ENCODE measurements at regions not wholly inside any gene's neighbourhood (a gene's known extent, or its start where the extent isn't known, plus 50 kb on each side); places are given as distances from the start of the nearest gene placed in this dataset.
A peak's percentile ranks its signal among the peaks of the same experiment; 100 is the strongest.
"Not testable (repeated sequence)": the region's sequence is repeated elsewhere in the genome, so short reads cannot be mapped to it uniquely, and the experiment has no call there.

DNA sequence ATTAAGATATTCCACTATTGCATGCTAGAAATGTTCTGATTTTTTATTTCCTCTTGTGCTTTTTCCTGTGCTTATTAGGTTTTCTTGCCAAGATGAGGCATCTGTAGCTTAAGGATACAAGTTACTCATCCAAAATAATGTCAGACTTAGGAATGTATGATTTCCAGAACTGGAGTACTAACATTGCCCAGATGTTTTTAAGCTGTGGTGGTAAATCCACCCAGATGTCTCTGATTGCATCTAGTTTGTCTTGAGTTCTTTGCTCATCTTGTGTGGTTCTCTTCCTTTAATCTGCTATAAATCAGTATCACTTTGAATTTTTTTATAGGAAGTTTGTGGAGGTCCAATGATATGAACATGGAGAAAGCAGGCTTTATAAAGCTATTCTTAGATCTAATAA lies 337.5 kb upstream of the ZNF608 start:
- DNase-seq (ENCODE audit: low read depth): peak; percentile 51

DNA sequence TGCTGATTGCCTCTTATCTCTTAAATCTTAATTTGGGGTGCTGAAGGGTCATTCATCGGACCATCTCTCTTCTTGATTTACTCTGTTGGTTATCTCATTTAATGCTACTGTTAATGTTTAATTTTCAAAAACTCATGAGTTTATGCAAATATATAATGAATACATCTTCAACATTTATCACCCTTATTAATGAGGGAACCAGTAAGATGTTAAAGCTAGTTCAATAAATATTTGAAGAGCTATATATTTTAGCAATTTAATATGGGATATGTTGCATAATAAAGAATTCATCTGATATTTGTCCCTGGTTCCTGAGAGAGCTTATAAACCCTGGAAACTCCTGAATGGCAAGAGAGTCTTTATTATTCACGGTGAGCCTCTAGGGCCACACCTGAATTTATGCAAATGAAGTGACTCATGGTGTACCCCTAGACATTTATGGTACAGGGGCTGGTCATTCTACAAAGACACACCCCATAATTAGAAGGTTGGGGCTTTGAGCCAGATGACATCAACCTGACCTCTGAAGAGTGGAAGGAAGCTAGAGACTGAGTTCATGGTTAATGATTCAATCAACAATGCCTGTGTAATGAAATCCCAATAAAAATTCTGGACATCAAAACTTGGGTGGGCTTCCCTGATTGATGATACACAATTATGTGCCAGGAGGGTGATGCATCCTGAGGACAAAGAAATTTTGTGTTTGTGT lies 339.5 kb upstream of the ZNF608 start:
- no peak for DNase-seq (ENCODE audit: low read depth)

DNA sequence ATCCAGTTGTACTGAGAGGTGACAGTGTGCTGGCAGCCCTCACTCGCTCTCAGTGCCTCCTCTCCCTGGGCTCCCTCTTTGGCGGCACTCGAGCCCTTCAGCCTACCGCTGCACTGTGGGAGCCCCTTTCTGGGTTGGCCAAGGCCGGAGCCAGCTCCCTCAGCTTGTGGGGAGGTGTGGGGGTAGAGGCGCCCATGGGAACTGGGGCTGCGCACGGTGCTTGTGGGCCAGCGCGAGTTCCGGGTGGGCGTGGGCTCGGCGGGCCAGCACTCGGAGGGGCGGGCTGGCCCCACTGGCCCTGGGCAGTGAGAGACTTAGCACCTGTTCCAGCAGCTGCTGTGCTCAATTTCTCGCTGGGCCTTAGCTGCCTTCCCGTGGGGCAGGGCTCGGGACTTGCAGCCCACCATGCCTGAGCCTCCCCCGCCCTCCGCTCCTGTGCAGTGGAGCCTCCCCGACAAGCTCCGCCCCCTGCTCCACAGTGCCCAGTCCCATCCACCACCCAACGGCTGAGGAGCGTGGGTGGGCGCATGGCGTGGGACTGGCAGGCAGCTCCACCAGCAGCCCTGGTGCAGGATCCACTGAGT lies 342.2 kb upstream of the ZNF608 start:
- no peak for DNase-seq (ENCODE audit: low read depth)

DNA sequence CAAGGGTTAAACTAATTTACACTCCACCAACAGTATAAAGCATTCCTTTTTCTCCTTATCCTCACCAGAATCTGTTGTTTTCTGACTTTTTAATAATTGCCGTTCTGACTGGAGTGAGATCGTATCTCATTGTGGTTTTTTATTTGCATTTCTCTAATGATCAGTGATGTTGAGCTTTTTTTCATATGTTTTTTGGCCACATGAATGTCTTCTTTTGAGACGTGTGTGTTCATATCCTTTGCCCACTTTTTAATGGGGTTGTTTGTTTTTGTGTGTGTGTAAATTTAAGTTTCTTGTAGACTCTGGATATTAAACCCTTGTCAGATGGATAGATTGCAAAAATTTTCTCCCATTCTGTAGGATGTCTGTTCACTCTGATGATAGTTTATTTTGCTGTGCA lies 345.7 kb upstream of the ZNF608 start:
- not testable (repeated sequence) for DNase-seq (ENCODE audit: low read depth)

DNA sequence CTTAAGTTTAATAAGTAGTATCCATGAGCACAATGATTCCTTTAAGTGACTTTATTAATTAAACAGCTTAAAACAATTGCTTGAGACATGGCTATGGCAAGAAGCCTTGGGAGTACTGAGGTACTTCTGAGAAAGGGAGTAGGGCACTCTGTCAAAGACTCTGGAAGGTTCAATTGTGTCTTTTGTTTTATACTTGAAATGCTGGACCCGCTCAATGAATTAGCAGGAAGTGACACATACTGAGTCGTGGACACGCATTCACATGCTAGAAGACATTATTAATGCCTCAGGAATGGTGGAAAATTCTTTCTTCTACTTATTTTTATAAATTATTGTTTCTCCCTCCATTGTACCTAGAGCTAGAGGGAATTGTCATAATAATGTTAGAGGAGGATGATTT lies 347.3 kb upstream of the ZNF608 start:
- peak; percentile 58 for DNase-seq (ENCODE audit: low read depth)

DNA sequence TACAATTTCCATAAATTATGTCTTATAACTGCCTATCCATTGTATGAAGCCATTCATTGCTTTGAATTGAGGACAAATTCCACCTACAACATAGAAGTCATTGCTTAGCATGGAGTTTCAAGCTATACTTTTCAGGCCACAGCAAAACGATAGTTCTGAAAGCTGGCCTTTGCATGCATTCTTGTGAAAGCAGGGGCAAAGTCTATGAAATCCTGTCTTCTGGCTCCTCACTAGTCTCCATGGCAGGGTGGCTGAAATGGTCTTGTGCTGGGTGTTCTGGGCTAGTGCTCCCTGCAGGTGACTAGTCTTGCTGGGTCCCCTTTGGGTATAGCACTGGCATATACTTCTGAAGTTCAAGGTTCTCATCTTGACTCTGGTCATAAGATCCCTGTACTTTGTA lies 353.9 kb upstream of the ZNF608 start:
- no peak for DNase-seq (ENCODE audit: low read depth)

DNA sequence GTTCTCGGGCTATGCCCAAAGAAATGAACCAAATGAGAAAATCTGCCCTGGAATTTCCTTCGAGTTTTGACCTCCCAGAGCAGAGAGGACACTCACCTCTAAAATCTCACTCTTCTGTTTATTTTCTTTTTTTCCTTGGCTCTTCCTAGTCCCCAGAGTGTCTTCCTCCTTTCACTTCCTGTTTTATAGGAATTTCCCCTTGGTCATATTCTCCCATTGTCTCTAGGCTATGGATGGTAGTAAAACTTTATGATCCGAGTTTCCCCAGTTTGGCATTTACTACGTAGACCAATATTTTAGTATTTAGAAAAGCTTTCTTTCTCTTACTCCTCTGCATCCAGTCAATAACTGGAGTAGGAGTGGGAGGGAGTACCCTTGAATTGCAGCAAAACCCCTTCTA lies 354.5 kb upstream of the ZNF608 start:
- no peak for DNase-seq (ENCODE audit: low read depth)

DNA sequence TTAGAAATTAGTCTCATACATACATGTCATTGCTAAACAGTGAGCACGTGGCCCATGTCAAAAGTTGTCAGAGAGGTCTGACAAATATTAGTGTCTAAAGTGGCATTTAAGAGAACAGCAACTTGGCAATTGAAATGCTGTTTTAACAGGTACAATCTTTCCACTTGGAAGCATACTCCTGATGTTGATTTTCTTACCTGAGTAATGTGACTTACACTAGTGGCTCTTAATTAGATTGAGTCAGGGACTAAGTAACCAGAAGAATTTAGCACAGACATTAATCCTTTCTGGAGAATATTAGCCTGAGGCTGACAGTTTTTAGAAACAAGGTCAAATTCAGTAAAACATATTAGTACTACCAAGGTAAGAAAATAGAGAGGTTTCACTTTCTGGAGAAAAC lies 357.0 kb upstream of the ZNF608 start:
- no peak for DNase-seq (ENCODE audit: low read depth)

DNA sequence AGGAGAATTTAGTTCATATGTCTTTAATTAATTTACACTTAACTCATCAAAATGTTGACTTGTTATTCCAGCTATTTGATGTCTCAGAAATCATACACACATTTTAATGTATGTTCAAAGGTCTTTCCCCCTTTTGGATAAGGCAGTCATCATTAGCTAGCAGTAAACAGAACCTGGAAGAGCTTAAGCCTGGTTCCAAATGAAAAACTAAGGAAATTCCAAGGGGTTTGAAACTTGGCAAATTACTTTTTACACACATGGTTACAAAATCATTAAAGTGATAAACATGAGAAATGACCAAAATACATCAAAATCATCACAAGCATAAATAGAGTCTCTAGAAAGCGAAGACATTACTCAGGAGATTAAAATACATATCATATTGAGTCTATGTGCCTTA lies 359.8 kb upstream of the ZNF608 start:
- no peak for DNase-seq (ENCODE audit: low read depth)

DNA sequence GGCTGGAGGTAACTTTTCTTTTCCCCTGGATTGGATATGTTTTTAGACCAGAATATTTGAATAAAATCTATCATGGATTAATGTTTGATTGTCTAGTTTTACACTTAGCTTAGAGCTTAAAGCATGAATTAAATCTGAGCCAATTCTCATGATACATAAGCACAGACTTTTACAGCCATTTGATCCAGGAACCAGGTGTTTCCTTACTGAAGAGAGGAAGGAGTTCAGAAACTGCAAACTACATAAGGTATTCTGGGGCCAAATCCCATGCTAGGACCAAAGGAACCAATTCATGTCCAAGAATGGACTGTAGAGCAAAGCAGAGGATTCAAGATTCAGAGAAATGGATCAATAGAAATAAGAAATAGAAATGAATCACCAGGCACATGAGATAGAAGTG lies 360.4 kb upstream of the ZNF608 start:
- no peak for DNase-seq (ENCODE audit: low read depth)

DNA sequence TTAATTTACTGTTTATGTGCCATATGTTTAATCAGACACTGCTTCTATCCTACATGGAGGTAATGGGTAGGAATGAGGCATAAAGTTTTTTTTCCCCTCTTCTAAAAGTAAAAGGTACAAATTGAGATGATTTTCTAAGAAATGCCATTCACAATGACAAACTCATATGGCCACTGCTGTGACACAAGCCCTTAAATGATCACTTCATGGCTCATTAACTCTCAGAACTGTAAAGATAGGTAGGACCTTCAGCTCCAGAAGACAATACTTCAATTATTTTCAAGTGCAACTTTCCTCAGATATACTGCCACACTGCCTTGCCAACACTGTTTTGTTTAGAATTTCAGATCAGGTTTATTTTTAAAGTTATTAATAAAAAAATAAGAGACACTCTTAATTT lies 362.9 kb upstream of the ZNF608 start:
- no peak for DNase-seq (ENCODE audit: low read depth)

DNA sequence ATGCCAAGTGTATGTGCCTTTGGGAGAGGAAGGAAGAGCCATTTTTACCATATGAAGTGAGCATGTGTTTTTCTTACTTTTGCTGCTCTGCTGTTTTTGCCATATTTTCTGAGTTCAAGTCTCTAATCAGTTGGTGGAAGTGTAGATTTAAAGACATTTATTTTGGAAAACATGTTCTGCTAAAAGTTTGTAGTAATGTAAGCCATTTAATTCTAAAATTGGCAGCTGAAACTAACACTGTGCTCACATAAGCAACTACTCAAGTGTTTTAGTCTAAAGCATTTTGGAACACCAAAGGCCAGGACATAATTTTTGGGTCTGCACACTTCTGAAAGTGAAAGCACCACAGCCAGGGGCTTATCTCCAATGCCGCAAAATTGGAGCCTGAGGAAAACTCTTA lies 363.4 kb upstream of the ZNF608 start:
- DNase-seq (ENCODE audit: low read depth): no peak

DNA sequence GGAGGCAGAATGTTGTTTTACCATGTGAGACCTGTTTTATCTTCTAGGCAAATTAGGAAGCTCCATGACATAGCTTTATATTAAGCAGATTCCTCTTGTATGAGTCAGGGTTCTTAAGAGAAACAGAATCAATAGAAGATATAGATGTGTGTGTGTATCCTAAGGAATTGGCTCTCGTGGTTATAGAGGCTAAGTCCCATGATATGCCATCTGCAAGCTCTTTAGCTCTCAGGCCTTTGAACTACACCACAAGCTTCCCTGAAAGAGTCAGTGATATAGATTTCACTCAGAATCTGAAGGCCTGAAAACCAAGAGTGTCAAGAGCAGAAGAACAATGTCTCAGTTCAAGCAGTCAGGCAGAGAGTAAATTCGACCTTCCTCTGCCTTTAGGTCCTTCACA lies 365.8 kb upstream of the ZNF608 start:
- no peak for DNase-seq (ENCODE audit: low read depth)

DNA sequence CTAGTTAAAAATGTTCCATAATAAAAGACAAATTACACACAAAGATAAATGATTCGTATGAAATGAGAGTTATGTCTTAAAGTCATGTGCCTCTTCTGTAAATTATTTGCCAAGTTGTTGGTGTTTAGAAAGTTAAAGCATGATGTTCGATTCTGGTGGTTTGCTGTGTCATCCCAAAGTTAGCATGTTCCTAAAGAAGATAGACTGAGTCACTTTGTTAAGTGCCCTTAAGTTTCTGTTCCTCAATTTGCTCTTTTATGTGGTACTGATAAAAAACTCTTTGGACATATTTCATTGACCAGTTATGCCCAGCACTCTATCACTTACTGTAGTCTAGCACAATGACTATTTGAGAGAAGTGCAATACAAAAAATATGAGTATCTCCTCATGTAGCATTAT lies 366.9 kb upstream of the ZNF608 start:
- DNase-seq (ENCODE audit: low read depth): no peak

DNA sequence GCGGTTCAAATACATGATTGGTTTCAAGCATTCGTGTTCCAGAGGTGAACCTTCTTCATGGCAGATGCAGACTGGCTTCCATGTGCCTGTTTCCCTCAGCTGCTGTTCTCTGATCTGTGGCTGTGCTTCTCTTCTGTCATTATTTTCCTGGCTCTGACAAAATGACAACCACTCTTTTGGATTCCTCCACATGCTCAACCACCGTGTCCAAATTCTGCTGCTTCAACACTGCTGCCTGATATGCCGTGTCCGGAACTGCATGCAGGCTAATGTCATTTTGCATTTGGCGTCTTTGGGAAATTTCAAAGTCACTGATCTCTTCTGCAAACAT lies 368.7 kb upstream of the ZNF608 start:
- no peak for DNase-seq (ENCODE audit: low read depth)

DNA sequence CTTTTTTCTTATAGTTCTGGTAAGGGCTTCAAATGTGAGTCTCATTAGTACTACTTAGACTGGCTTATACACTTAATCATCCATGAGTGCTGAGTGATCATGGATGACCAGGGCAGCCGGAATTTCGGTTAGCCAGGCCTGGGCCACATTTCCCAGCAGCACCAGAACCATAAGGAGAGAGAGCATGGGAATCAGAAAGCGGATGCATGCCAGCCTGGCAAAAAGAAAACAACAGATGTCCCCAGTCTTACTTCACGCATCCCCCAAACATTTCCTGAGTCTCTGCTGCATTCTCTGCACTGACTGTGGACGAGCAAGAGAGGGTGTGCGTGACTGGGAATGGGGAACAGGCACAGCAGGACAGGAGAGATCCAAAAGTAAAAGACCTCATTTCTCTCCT lies 371.1 kb upstream of the ZNF608 start:
- no peak for DNase-seq (ENCODE audit: low read depth)

DNA sequence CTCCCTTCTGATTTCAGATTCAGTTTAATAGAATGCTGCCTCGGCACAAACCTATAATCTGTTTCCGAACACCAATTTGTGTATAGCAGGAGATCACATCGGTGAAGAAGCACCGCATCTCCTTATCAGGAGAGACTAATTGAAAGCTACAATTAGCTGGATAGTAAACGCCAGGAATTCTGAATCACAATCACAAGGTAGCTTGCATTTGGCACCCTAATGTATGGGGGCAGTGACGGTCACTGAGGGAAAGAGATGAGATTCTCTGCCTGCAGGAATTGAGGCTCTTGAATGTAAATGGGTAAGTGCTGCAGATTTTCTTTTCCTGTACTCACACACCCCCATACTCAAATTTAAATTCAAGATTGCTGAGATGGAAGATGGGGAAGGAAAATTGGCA lies 373.6 kb upstream of the ZNF608 start:
- no peak for DNase-seq (ENCODE audit: low read depth)

DNA sequence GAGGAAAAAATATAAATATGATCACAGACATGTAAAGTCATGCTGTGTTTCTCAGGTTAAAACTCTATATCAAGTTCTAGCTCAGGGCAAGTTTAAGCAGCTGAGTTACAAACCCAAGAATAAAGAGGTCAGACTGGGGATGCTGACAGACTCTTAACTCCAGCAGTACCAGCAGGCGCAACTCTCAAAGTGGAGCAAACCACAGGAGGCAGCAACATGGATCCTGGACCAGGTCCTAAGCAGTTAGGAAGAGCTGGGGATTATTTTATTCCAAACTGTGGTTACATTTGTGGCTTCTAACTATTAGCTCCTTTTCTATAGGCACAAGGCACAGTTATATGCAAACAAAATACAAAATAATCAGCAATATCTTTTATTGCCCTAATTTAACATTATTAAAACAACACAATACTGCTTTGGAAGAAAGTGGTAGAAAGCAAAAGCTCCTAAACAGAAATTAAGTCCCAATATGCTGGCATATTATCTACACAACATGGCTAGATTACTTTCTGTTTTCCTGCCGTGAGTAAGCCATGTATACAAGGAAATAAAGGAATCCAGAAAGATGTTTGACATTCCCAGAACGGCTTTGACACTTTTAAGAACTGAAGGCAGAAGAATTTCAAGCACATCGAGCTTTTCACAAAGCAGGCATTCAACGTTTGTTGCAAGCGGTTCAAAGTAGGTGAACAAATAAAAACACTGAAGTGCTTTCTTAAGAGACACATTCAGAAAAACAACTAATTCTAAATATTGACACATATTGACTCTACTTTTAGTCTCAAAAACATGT lies 378.8 kb upstream of the ZNF608 start:
- DNase-seq (ENCODE audit: low read depth): no peak

DNA sequence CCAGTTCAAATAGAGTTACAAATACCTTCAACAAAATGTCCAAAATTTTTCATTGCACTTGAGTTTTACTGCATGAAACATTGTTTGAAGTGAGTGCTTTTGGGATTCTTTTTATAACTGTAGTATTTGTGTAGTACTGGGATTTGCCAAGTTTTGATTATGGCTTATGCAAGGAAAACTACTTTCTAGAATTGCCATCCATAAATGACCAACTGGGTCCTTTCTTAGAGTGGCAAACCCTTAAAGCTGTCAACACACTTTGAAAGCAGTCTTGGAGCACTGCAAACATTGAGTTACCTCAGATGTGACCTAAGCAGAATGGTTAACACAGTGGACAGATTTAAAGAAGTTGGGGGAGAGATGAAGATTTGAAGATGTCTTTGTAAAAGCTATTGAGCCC lies 379.6 kb upstream of the ZNF608 start:
- no peak for DNase-seq (ENCODE audit: low read depth)

DNA sequence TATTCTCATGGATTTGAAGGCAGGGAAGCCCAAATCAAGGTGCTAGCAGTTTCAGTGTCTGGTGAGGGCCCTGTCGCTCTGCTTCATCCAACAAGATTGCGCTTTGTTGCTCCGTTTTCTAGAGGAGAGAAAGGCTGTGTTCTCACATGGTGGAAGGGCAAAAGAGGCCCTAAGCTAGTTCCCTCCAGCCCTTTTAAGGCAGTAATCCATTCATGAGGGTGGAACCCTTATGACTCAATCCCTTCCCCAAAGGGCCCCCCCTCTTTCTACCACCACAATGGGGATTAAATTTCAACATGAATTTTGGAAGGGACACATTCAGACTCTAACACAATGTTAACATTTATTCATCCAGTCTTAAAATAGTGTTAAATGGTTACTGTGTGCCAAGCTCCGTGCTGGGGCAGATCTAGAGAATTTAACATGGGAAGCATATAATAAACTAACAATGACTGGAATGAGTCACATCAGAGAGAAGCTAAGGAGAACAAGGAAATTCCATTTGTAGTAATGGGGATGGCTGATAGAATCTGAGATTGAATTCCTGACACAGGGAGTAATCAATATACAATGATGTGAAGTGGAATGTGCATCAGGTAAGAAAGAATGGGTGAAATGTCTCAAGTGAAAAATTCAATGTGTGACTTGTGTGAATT lies 382.8 kb upstream of the ZNF608 start:
- no peak for DNase-seq (ENCODE audit: low read depth)

DNA sequence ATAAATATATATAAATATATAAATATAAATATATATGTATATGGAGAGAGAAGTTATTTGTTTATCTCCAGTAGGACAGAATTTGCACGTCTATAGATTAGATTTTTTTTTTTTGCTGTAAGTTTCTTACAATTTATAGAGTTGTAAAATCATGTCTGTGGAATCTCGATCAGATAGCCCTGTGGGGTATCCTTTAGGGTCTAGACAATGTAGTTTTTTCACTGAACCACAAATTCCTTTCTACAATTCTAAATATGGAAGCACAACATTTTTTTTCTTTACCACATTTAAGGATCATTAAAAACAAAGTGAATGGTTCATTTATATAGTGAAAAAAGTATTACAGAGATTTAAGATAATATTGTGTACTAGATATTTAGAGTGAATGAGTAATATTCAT lies 384.2 kb upstream of the ZNF608 start:
- DNase-seq (ENCODE audit: low read depth): no peak

DNA sequence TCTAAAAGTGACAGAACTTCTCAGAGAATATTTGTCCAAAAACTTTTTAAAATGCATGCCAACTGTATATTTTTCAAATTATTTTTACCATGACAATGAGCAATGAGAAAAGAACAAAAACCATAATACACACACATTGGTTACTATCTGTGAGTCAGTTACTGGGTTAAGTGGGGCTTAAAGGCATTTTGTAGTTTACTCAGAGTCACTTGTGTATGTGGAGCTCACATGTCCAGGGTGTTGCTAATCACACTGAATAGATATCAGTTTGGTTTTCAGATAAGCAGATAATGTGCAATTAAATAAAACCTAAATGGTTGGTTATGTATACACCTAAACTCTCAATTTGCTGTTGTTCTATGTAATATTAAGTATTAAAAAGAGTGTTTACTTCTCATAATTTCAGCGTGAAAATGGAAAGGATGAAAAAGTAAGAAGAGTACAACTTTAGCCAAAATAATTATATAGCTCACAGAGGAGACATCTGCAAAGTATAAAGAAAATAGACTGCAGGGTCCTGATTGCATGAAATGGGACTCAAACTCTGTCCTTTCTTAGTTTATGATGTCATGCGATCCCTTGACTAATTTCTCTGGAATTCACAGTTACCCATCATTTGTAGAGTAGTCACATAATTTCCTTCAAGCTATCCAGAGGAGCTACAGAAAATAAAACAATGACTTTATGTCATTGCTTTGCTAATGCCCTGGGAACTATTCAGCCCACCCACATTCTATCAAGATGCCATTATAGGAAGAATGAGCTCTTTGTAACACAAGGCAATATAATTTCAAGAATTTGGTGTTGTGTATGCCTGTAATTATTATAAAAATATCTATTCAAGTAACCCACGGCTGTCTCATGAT lies 388.0 kb upstream of the ZNF608 start:
- DNase-seq (ENCODE audit: low read depth): peak; percentile 72

Data from non-pigmented ciliary epithelial cell (primary cell).